Fibroblast of villous mesenchyme (primary cell): ENCODE measurements at regions not wholly inside any gene's neighbourhood (a gene's known extent, or its start where the extent isn't known, plus 50 kb on each side); places are given as distances from the start of the nearest gene placed in this dataset.

Source experiments
- DNase-seq: peaks from one replicate; pipeline ENCODE4 v3.0.0-alpha.2; 2010; ENCODE audit warnings: low read depth
- H3K4me3 ChIP-seq: 2 replicates; pipeline ENCODE4 v1.5.1; 2011; ENCODE audit warnings: low read depth, mild to moderate bottlenecking, low read length
- TF ChIP-seq, protein P1 (sequence below): IDR thresholded peaks from 2 replicates; pipeline ENCODE4 v1.5.1; 2012; ENCODE audit warnings: low read depth, mild to moderate bottlenecking, low read length; ENCODE audit not compliant: insufficient read depth

DNA sequence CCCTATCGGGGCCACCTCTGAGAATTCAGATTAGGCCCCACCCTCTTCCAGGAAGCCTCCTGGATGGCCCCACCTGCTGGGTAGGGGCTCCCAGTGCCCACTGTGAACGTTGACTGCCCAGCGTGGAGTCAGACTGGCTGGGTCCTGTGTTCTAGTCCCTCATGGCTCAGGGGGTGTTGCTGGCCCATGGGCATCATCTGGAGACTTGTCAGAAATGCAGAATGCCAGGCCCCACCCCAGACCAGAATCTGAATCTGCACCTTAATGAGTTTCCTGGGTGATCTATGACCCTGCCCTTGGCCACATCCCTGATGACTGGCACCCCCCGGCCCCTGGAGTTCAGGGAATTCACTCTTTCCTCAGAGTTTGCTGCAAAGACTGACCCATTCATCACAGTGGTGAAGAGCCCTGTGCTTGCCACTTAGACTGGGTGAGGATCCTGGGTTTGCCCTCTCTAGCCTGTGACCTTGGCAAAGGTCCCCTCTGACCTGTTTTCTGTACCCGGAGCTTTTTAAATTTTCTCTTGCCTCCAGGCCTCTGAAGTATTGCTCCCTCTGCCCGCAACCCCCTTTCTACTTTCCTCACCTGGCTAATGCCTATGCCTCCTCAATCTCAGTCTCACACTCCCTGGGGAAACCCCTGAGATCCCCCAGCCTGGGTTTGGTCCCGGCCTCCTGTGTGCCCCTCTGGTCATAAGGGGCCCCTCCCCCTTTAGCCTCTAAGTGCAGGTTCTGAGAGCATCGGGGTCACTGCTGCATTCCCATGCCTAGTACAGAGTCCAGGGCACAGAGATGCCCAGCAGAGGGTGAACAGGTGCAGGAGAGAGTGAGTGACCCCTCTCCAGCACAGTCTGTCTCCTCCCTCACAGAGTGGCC lies 184.2 kb downstream of the MATN1 start:
- TF ChIP-seq, protein P1, sequence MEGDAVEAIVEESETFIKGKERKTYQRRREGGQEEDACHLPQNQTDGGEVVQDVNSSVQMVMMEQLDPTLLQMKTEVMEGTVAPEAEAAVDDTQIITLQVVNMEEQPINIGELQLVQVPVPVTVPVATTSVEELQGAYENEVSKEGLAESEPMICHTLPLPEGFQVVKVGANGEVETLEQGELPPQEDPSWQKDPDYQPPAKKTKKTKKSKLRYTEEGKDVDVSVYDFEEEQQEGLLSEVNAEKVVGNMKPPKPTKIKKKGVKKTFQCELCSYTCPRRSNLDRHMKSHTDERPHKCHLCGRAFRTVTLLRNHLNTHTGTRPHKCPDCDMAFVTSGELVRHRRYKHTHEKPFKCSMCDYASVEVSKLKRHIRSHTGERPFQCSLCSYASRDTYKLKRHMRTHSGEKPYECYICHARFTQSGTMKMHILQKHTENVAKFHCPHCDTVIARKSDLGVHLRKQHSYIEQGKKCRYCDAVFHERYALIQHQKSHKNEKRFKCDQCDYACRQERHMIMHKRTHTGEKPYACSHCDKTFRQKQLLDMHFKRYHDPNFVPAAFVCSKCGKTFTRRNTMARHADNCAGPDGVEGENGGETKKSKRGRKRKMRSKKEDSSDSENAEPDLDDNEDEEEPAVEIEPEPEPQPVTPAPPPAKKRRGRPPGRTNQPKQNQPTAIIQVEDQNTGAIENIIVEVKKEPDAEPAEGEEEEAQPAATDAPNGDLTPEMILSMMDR, result no peak
- no peak for DNase-seq
- no peak overlapping the region for H3K4me3 ChIP-seq

DNA sequence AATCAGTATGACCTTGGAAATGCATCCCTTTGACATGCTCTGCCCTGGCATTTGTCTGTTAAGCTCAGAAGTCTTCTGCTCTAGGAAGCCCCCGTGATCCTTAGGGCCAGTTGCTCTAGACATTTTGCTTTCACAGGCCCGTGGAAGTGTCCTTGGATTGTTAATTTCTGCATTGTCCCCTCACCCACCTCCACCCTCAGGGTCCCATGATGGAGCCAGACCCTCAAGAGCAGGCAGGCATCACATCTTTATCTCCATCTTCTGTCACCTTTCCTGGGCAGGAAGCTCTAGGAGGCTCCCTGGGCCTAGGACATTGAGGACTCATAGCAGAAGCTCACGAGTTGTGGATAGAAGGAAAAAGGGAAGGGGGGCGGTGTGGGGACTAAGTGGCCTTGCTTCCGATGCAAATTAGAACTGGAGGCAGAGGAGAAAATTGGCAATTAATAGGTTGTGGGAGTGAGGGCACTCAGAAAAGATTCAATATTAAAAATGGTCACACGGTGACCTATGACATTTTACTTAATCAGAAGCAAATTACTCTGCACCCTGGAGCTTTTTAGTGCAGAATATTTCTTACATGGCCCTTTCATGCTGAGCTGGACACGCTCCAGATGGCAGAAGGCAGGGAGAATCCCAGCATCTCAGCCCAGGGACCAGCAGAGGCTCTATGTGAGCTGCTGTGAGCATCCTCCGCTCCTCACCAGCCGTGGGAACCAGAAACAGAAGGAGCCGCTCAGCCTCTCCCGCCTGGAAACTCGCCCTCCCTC lies 185.0 kb downstream of the MATN1 start:
- TF ChIP-seq, protein P1, result no peak
- no peak overlapping the region for H3K4me3 ChIP-seq
- DNase-seq, result no peak

DNA sequence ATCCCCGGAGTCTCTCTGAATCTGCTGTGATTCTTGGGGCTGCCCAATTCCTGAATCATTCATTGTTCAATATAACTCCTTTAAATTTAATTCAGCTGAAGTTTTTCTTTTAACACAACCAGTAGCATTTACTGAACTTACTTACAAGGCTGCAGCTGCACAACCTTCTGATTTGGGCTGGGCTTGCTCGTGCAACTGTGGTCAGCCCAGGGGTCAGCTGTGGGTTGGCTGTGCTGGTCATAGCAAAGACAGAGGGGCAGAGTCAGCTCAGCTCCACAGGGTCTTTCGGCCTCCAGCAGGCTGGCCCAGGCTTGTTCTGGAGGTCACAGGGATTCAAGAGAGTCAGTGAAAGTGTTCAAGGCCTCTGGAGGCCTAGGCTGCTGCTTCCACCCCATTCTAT lies 186.1 kb downstream of the MATN1 start:
- TF ChIP-seq, protein P1, result no peak
- H3K4me3 ChIP-seq, result no peak overlapping the region
- DNase-seq, result no peak

DNA sequence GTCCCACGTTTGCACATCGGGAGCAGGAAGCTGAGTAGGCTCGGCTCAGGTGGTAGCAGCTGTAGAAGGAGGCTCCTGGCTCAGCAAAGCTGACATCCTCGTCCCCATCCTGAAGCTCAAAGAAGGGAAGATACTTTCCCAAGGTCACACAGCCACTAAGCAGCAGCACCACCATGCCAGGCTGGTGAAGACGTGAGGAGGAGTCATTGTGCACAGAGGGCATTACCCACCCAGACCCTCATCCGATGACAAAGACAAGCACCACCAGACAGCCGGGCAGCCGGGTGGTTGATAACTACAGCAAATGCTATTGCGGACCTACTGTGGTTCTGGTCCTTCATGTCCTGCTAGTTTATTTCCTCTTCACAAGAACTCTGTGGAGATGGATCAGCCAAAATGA lies 186.9 kb downstream of the MATN1 start:
- TF ChIP-seq, protein P1, result no peak
- no peak overlapping the region for H3K4me3 ChIP-seq
- DNase-seq, result no peak

DNA sequence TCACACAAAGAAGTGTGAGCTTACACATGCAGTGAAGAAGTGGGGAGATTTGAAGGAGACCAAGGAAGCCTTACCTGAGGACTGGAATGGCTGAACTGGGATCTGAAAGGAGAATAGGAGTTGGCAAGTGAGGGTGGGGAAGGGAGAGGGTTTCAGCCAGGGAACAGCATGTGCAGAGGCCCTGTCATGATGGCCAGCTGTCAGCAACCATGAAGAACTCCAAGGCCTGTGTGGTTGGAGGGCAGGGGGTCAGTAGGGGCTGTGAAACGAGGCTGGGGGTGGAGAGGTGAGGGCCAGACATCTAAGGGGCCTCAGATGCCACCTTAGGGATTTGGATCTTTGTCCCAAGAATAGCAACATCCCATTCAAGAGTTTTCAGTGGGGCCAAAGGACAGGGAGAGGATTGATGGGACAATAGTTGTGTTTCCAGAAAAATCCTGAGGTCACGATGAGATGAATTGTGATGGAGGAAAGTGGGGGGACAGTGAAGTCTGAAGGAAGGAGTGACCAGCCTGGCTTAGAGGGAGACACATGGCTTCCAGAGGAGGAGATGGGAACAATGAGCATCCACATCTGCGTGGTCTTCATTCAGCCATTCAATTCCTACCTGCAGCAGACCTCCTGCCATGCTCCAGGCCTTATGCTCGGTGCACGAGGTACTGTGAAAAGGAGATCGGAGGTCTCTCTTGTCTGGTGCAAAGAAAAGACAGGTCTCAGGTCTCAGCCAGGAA lies 187.6 kb downstream of the MATN1 start:
- DNase-seq, result no peak
- H3K4me3 ChIP-seq, result no peak overlapping the region
- TF ChIP-seq, protein P1, result no peak

DNA sequence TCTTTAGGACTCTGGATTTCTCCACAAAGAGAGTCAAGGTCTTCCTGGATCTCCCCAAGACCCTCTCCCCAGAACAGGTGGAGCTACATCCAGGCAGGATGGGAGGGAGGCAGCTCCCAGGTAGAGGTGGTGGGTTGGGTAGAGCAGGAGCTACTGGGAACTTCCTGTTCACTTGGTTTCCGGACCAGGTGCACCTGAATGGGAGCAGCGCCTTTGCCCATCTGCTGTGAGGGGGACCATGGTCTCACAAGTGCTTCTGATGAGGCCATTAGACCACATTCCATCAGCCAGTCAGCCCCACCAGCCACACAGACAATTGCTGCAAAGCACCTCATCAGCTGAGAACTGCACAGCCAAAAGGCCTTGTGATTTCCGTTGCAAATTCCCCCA lies 188.8 kb downstream of the MATN1 start:
- H3K4me3 ChIP-seq, result no peak overlapping the region
- TF ChIP-seq, protein P1, result no peak
- DNase-seq, result no peak
